Astrocyte (in vitro differentiated cells and primary cell): ENCODE measurements at regions not wholly inside any gene's neighbourhood (a gene's known extent, or its start where the extent isn't known, plus 50 kb on each side); places are given as distances from the start of the nearest gene placed in this dataset.

ENCODE experiments used
- DNase-seq: peaks from one replicate; pipeline ENCODE4 v3.0.0-alpha.2; 2010; ENCODE audit warnings: low read depth
- FAIRE-seq: peaks from 2 replicates; lab custom pipeline; 2011; peaks lifted over from hg19 to GRCh38; lab: Jason Lieb, UNC
- H2AFZ ChIP-seq: 2 replicates; pipeline ENCODE4 v1.6.0; 2012; ENCODE audit warnings: low read depth, low read length, inconsistent platforms
- H3K27ac ChIP-seq: 2 replicates; pipeline ENCODE4 v1.5.1; 2011; ENCODE audit warnings: low read depth, low read length, inconsistent platforms
- H3K27me3 ChIP-seq: 2 replicates; pipeline ENCODE4 v1.6.0; 2011; ENCODE audit warnings: low read length, inconsistent platforms; ENCODE audit not compliant: insufficient read depth
- H3K36me3 ChIP-seq: 2 replicates; pipeline ENCODE4 v1.5.1; 2011; ENCODE audit warnings: low read length, inconsistent platforms; ENCODE audit not compliant: insufficient read depth
- H3K4me1 ChIP-seq: 2 replicates; pipeline ENCODE4 v1.5.1; 2011; ENCODE audit warnings: low read length, inconsistent platforms; ENCODE audit not compliant: insufficient read depth
- H3K4me2 ChIP-seq: 2 replicates; pipeline ENCODE4 v1.6.0; 2012; ENCODE audit warnings: low read length, inconsistent platforms
- H3K4me3 ChIP-seq: 2 replicates; pipeline ENCODE4 v1.5.1; 2011; ENCODE audit warnings: low read depth, mild to moderate bottlenecking, low read length, inconsistent platforms; ENCODE audit not compliant: insufficient read depth
- H3K79me2 ChIP-seq: 2 replicates; pipeline ENCODE4 v1.6.0; 2012; ENCODE audit warnings: mild to moderate bottlenecking, low read length, inconsistent platforms; ENCODE audit not compliant: insufficient read depth
- H3K9ac ChIP-seq: 2 replicates; pipeline ENCODE4 v1.6.0; 2012; ENCODE audit warnings: mild to moderate bottlenecking, low read length, inconsistent platforms
- H3K9me3 ChIP-seq: 2 replicates; pipeline ENCODE4 v1.5.1; 2012; ENCODE audit warnings: low read depth, mild to moderate bottlenecking, low read length, inconsistent platforms; ENCODE audit not compliant: insufficient read depth
- H4K20me1 ChIP-seq: 2 replicates; pipeline ENCODE4 v1.6.0; 2012; ENCODE audit warnings: low read length, inconsistent platforms; ENCODE audit not compliant: insufficient read depth
- H3K27ac Mint-ChIP-seq: one replicate; pipeline ENCODE4 v1.8.0; 2021; ENCODE audit warnings: mild to moderate bottlenecking, mixed read lengths; ENCODE audit not compliant: unreplicated experiment
- H3K27me3 Mint-ChIP-seq: one replicate; pipeline ENCODE4 v1.8.0; 2021; ENCODE audit warnings: low read depth, mixed read lengths; ENCODE audit not compliant: unreplicated experiment
- H3K36me3 Mint-ChIP-seq: one replicate; pipeline ENCODE4 v1.8.0; 2021; ENCODE audit warnings: low read depth, mixed read lengths; ENCODE audit not compliant: unreplicated experiment
- H3K4me1 Mint-ChIP-seq: one replicate; pipeline ENCODE4 v1.8.0; 2021; ENCODE audit warnings: low read depth, mixed read lengths; ENCODE audit not compliant: unreplicated experiment
- H3K4me3 Mint-ChIP-seq: one replicate; pipeline ENCODE4 v1.8.0; 2021; ENCODE audit warnings: mild to moderate bottlenecking, moderate library complexity, mixed read lengths; ENCODE audit not compliant: unreplicated experiment
- H3K9me3 Mint-ChIP-seq: one replicate; pipeline ENCODE4 v1.8.0; 2021; ENCODE audit warnings: mild to moderate bottlenecking, mixed read lengths; ENCODE audit not compliant: unreplicated experiment
- CTCF ChIP-seq: IDR thresholded peaks from 2 replicates; pipeline ENCODE4 v1.5.1; 2011; ENCODE audit warnings: low read depth, mild to moderate bottlenecking, inconsistent platforms, low read length, moderate library complexity; ENCODE audit not compliant: insufficient read depth
- EZH2 ChIP-seq: IDR thresholded peaks from 2 replicates; pipeline ENCODE4 v1.6.1; 2012; ENCODE audit warnings: mild to moderate bottlenecking, low read length, inconsistent platforms; ENCODE audit not compliant: insufficient read depth

GRCh38 chr1:61011561-61012263 is 70.6 kb upstream of the NFIA start:
- H3K36me3 ChIP-seq: no peaks in the 10 kb centered on the region
- no peaks in the 10 kb centered on the region for H3K36me3 Mint-ChIP-seq
- H3K4me1 ChIP-seq: no peaks in the 10 kb centered on the region
- no peak overlapping the region for H3K27ac Mint-ChIP-seq
- no peaks in the 10 kb centered on the region for H3K79me2 ChIP-seq
- FAIRE-seq (no peak), DNase-seq (no peak)
- peaks cover 27% of the 10 kb centered on the region for H3K27me3 Mint-ChIP-seq
- no peak for TF ChIP-seq EZH2
- TF ChIP-seq CTCF: no peak
- H4K20me1 ChIP-seq: no peaks in the 10 kb centered on the region
- no peak overlapping the region for H3K4me3 ChIP-seq
- H2AFZ ChIP-seq: no peak overlapping the region
- H3K4me1 Mint-ChIP-seq: no peaks in the 10 kb centered on the region
- no peak overlapping the region for H3K4me2 ChIP-seq
- H3K4me3 Mint-ChIP-seq: no peak overlapping the region
- H3K9me3 Mint-ChIP-seq: no peaks in the 10 kb centered on the region
- H3K27me3 ChIP-seq: peaks cover 2% of the 10 kb centered on the region
- H3K9me3 ChIP-seq: no peaks in the 10 kb centered on the region
- no peak overlapping the region for H3K27ac ChIP-seq
- H3K9ac ChIP-seq: no peak overlapping the region

DNA sequence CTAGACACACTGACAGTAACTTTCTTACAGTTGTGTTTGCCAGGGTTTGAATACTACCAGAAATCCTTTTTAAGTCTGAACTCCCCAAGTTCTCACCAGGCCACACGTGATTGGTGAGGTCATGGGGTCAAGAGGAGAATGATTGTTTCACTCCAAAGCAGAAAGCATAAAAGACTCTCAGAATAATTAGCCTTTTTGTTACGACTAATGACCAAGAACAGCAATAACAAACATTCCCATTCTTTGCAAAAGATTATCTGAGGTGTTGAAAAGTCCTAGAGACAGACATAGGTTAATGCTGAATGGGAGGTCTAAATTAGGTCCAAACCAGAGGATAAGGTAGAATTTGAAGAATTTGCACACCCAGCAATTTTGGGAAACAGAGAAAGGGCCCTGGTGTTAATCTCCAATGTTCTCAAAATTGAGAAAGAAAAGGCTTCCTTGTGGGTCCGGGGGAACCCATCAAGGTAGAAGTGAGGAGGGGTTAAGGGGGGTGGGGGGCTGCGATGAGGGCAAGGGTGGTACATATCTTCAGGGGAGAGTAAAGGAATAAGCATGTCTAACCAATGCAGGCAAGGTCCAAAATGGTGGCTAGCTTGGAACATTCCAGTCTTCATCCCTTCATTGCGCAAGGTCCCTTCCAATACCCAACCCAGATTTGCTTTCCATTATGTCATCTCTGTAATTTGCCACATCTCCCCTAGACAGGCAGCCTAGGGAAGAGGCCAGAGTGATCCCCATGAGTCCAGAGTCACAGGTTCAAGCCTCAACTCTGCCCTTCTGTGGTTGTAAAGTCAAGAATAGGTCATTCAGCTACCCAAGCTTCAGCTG is 74.6 kb upstream of the NFIA start:
- Mint-ChIP-seq H3K27me3 (peaks cover 45% of the 10 kb centered on the region), H3K9me3 (no peaks in the 10 kb centered on the region), H3K4me1 (no peaks in the 10 kb centered on the region), H3K4me3 (no peak overlapping the region), H3K27ac (no peak overlapping the region), H3K36me3 (no peaks in the 10 kb centered on the region)
- FAIRE-seq: no peak
- TF ChIP-seq EZH2 (no peak), CTCF (no peak)
- no peak overlapping the region for H3K9ac ChIP-seq
- no peak overlapping the region for H3K4me3 ChIP-seq
- no peak overlapping the region for H3K4me2 ChIP-seq
- no peak for DNase-seq
- H3K27ac ChIP-seq: no peak overlapping the region
- no peaks in the 10 kb centered on the region for H3K4me1 ChIP-seq
- peaks cover 8% of the 10 kb centered on the region for H3K27me3 ChIP-seq
- H4K20me1 ChIP-seq: no peaks in the 10 kb centered on the region
- no peaks in the 10 kb centered on the region for H3K9me3 ChIP-seq
- H2AFZ ChIP-seq: no peak overlapping the region
- H3K79me2 ChIP-seq: no peaks in the 10 kb centered on the region
- H3K36me3 ChIP-seq: no peaks in the 10 kb centered on the region
